ENCODE measurements at regions not wholly inside any gene's neighbourhood (a gene's known extent, or its start where the extent isn't known, plus 50 kb on each side); places are given as distances from the start of the nearest gene placed in this dataset.

DNA sequence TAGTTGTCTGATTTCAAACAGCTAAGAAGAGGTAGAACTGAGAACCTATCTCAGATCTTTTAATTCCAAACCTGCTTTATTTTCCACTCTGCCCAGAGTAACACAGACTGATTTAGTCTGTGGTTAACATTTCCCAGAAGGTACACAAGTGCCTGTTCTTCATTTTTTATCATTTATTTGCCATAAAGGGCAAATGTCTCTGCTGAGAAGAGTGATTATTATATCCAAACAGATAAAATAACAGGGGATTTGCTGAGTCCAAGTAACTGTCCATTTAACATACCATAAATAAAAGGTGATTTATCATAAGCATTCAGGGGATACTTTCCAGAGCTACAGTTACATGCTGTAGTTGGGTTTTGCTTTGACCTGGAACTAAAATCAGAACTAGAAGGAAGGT lies 617.7 kb downstream of the MBD2 start:
- DNase-seq: no peak

GRCh38 chr18:53605198-53605597 lies 619.3 kb downstream of the MBD2 start:
- DNase-seq: no peak

DNA sequence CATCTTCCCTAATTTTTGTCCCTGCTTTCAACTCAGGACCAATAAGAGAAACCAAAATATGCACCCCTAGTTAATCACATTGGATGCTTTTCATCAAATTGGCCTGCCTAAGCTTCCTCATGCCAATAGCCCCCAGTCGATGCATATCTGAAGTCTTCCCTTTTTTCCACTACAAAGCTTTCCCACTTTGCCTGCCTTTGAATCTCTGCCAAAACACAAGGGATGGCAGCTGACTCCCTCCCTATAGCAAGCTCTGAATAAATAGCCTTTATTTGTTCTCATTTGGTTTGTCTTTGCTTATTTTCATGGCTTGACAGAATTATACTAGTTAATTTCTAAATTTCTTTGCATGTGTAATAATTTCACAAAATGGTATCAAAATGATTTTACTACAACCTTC lies 621.2 kb downstream of the MBD2 start:
- no peak for DNase-seq

GRCh38 chr18:53601344-53601743 lies 623.1 kb downstream of the MBD2 start:
- DNase-seq: no peak

GRCh38 chr18:53586923-53587322 lies 637.5 kb downstream of the MBD2 start:
- no peak for DNase-seq

Data from CD4-positive, alpha-beta T cell treated with Interleukin-12 subunit alpha and Interleukin-12 subunit beta, for 1 hour (primary cell).